ENCODE measurements at regions not wholly inside any gene's neighbourhood (a gene's known extent, or its start where the extent isn't known, plus 50 kb on each side); places are given as distances from the start of the nearest gene placed in this dataset.

DNA sequence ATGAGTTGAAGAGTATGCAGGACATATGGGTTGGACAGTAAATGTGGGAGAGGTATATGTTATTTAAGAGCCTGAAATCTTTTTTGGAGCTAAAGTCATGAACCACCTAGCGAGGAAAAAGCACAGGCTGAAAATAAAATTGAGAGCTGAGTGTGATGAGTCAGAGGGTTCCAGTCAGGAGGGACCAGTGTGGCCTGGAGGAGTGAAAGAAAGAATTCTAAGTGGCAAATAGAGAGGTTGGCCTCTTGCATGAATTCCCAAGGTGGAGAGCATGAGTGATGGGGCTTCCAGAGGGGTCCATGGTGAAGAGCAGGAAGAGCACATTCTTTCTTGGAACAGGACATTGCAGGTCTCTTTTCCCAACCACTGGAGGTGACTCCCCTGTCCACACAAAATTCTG is 282.6 kb downstream of the TDRD15 start:
- H3K79me2 ChIP-seq (ENCODE audit: insufficient read depth, low read length) = no peaks in the 10 kb centered on the region
- H3K9ac ChIP-seq (ENCODE audit: low read length) = no peak overlapping the region
- no peaks in the 10 kb centered on the region for H3K36me3 ChIP-seq (ENCODE audit: low read length)
- H3K9me2 ChIP-seq (replicated peaks; ENCODE audit: insufficient read depth, low read length) = no peaks in the 10 kb centered on the region
- no peaks in the 10 kb centered on the region for H3F3A ChIP-seq (ENCODE audit: insufficient read depth)
- no peak overlapping the region for H3K27ac ChIP-seq (ENCODE audit: low read depth, low read length)
- no peaks in the 10 kb centered on the region for H3K27me3 ChIP-seq (ENCODE audit: low read length)
- H3K4me2 ChIP-seq (ENCODE audit: low read depth, low read length, poor library complexity, severe bottlenecking) = no peak overlapping the region
- H3K4me3 ChIP-seq (ENCODE audit: insufficient read depth, low read length, poor library complexity, severe bottlenecking) = no peak overlapping the region
- H4K20me1 ChIP-seq (ENCODE audit: low read depth, low read length) = no peaks in the 10 kb centered on the region
- H3K9me3 ChIP-seq (ENCODE audit: insufficient read depth, low read length) = no peaks in the 10 kb centered on the region
- no peak overlapping the region for H2AFZ ChIP-seq (ENCODE audit: low read depth, low read length, severe bottlenecking)
- no peak for TF ChIP-seq EZH2phosphoT487 (conservative IDR thresholded peaks at IDR 0.05; ENCODE audit: low read length)
- TF ChIP-seq, protein P1, sequence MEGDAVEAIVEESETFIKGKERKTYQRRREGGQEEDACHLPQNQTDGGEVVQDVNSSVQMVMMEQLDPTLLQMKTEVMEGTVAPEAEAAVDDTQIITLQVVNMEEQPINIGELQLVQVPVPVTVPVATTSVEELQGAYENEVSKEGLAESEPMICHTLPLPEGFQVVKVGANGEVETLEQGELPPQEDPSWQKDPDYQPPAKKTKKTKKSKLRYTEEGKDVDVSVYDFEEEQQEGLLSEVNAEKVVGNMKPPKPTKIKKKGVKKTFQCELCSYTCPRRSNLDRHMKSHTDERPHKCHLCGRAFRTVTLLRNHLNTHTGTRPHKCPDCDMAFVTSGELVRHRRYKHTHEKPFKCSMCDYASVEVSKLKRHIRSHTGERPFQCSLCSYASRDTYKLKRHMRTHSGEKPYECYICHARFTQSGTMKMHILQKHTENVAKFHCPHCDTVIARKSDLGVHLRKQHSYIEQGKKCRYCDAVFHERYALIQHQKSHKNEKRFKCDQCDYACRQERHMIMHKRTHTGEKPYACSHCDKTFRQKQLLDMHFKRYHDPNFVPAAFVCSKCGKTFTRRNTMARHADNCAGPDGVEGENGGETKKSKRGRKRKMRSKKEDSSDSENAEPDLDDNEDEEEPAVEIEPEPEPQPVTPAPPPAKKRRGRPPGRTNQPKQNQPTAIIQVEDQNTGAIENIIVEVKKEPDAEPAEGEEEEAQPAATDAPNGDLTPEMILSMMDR (IDR thresholded peaks at IDR 0.05; ENCODE audit: insufficient read depth, low read length, poor library complexity, severe bottlenecking) = no peak

DNA sequence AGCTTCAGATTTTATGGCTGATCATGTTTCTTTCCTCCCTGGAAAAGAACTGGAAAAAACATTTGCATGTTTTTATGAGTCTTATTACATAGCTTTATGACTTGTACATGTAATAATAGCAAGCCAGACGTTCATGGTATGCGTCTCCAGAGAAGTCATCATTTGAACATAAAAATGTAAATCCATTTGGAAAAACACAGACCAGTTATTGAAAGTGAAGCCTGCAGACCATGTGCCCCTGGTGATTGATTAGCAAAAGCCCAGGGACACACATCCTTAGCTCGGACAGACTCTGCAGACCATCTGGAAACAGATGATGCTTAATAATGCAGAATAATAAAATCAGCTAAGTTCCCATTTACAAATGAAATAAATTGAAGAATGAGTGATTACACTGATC is 283.1 kb downstream of the TDRD15 start:
- H4K20me1 ChIP-seq (ENCODE audit: low read depth, low read length) = no peaks in the 10 kb centered on the region
- TF ChIP-seq, protein P1 (IDR thresholded peaks at IDR 0.05; ENCODE audit: insufficient read depth, low read length, poor library complexity, severe bottlenecking) = no peak
- no peak for TF ChIP-seq EZH2phosphoT487 (conservative IDR thresholded peaks at IDR 0.05; ENCODE audit: low read length)
- H3K4me3 ChIP-seq (ENCODE audit: insufficient read depth, low read length, poor library complexity, severe bottlenecking) = no peak overlapping the region

DNA sequence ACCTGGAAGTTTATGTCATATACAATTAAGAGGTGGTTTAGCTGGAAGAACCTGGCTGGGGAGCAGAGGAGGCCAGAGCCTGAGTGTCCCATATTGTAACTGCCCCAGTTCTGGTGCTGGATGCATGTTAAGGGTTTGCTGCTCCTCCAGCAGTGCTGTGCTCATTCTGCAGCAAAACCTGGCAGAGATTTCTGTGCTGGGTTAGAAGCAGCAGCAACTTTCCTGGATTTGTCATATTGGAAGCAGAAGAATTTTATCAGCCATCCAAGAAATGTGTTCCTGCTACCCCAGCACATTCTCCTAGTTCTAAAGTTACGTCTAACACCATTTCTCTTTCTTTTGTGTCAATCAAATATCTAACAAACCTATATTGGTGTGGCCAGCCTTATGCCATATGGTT is 284.1 kb downstream of the TDRD15 start:
- Histone ChIP-seq H3K4me3 (ENCODE audit: insufficient read depth, low read length, poor library complexity, severe bottlenecking) (no peak overlapping the region), H3K27ac (ENCODE audit: low read depth, low read length) (no peak overlapping the region), H3K9ac (ENCODE audit: low read length) (no peak overlapping the region), H3K9me3 (ENCODE audit: insufficient read depth, low read length) (no peaks in the 10 kb centered on the region), H3K79me2 (ENCODE audit: insufficient read depth, low read length) (no peaks in the 10 kb centered on the region), H4K20me1 (ENCODE audit: low read depth, low read length) (no peaks in the 10 kb centered on the region), H3K36me3 (ENCODE audit: low read length) (no peaks in the 10 kb centered on the region), H2AFZ (ENCODE audit: low read depth, low read length, severe bottlenecking) (no peak overlapping the region), H3K9me2 (replicated peaks; ENCODE audit: insufficient read depth, low read length) (no peaks in the 10 kb centered on the region), H3K27me3 (ENCODE audit: low read length) (no peaks in the 10 kb centered on the region), H3K4me2 (ENCODE audit: low read depth, low read length, poor library complexity, severe bottlenecking) (no peak overlapping the region), H3F3A (ENCODE audit: insufficient read depth) (no peaks in the 10 kb centered on the region)
- TF ChIP-seq, protein P1 (IDR thresholded peaks at IDR 0.05; ENCODE audit: insufficient read depth, low read length, poor library complexity, severe bottlenecking) = no peak
- no peak for TF ChIP-seq EZH2phosphoT487 (conservative IDR thresholded peaks at IDR 0.05; ENCODE audit: low read length)

More for the DNA sequence above, 283.1 kb downstream of the TDRD15 start:
- Histone ChIP-seq H3F3A (ENCODE audit: insufficient read depth) (no peaks in the 10 kb centered on the region), H3K27ac (ENCODE audit: low read depth, low read length) (no peak overlapping the region), H3K27me3 (ENCODE audit: low read length) (no peaks in the 10 kb centered on the region), H3K9me2 (replicated peaks; ENCODE audit: insufficient read depth, low read length) (no peaks in the 10 kb centered on the region), H3K79me2 (ENCODE audit: insufficient read depth, low read length) (no peaks in the 10 kb centered on the region), H3K36me3 (ENCODE audit: low read length) (no peaks in the 10 kb centered on the region), H3K4me2 (ENCODE audit: low read depth, low read length, poor library complexity, severe bottlenecking) (no peak overlapping the region), H3K9ac (ENCODE audit: low read length) (no peak overlapping the region), H2AFZ (ENCODE audit: low read depth, low read length, severe bottlenecking) (no peak overlapping the region), H3K9me3 (ENCODE audit: insufficient read depth, low read length) (no peaks in the 10 kb centered on the region)
